GM04504 (cell line): ENCODE measurements at regions not wholly inside any gene's neighbourhood (a gene's known extent, or its start where the extent isn't known, plus 50 kb on each side); places are given as distances from the start of the nearest gene placed in this dataset.
"Not testable (repeated sequence)": the region's sequence is repeated elsewhere in the genome, so short reads cannot be mapped to it uniquely, and the experiment has no call there.

ENCODE experiments used
- DNase-seq: peaks from one replicate; pipeline ENCODE4 v3.0.0-alpha.2; 2012; ENCODE audit warnings: low read depth

DNA sequence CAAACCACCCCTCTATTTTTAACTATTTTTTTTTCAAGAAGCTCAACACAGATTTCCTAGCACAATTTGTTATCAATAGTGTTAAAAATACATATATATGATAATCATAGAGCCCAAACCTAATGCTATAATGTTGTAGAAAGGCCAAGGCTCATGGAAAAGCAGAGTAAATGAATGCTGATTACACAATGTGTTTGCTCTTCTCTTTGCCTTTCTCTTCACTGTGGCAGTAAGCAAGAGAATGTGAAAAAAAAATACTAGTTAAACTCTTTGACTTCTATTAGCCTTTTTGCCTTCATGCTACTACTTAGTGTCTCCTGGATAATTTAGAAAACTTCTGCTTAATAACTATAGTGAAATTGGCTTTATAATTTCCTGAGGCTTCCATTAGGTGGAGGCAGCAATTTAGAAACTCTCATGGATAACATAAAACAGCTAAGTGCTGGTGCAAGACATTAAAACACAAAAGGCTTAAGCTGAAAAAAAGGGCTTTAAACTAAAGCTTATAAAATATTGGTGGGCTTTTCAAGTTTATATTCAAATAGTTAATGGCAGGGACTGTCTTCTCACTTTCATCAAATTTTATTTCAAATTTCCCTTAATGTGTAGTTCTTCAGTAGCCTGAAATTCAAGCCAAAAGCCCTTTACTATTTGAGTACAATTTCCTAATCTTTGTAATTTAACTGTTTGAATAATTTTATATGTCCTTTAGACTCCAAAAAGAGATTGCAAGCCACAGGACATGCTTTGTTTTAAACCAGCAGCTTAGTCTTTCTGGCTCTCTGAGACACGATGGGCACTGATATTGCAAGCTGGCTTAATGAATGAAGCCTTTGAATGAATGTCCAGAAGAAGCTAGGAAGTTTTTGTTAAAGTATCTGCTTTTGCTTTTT lies 2031.8 kb upstream of the CDH6 start:
- no peak for DNase-seq

DNA sequence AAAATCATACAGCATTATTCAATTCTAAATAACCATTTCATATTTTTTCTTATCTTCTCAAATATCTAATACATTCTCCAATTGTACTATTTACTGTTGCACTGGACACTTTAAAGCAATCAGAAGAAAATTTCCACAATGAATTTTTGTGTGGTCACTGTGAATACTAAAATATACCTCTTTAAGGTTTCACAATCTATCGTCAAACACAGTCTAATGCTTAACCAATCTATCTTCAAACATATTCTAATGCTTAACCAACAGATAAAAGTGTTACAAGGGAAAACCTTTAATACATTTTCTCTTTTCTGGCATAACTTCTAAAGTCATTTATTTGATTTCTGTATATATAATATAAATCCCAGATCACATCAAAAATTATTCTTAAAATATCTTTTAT lies 2035.5 kb upstream of the CDH6 start:
- no peak for DNase-seq

DNA sequence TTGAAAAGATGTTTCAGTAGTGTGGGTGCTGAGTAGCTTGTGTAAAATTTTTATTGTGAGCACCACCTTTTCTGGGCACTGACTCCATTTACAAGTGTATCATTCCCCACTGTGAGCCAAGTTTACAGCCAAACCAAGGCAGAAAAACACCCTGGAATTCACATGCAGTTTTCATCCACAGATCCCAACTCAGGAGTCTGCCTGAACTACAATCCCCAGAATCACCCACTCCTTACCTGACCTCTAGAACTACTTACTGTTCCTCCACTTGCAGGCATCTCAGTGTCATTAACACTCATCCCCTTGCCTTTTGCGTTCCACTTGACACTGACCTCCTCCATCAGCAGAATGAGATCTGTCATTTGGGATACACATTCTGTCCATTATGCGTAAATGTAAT lies 2042.6 kb upstream of the CDH6 start:
- DNase-seq = no peak

DNA sequence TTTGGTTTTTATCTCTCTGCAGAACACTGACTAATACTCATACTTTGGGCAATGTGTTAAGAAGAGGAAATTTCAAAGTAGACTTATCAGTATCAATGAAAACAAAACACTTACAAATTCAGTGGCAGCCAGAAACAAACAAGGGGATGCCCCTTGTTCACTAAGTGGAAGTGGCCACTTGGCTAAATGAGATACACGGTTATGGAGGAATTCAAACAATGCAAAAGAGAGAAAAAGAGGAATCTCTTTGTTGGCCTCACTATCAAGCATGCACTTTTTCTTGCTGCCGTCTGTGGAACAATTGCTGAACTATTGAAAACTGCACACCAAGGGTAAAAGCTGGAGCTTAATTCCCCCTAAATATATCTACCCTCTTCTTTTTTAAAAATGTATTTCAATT lies 2044.9 kb upstream of the CDH6 start:
- no peak for DNase-seq

DNA sequence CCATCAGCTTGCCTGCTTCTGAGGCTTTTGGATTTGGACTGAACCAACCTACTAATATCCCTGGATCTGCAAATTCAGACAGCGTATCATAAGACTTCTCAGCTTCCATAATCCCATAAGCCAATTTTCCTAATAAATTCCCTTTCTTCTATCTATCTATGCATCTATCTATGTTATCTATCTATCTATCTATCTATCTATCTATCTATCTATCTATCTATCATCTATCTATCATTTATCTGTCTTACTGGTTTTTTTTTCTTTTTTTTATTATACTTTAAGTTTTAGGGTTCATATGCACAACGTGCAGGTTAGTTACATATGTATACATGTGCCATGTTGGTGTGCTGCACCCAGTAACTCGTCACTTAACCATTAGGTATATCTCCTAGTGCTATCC lies 2045.4 kb upstream of the CDH6 start:
- no peak for DNase-seq

DNA sequence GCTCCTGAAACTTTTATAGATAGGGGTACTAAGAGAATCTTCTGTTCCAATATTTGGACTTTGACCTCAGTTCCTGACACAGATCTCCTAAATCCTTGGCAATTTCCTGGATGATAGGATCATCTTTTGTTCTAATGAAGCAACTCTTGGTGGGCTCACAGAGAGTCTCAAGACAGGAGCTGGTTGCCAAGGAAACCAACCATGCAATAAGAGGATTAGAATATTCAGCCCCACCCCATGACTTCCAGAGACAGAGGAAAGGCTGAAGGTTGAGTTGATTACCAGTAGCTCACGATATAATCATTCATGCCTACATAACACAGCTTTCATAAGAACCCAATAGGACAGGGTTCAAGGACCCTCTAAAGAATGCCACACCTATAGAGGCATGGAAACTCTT lies 2050.2 kb upstream of the CDH6 start:
- DNase-seq = no peak

DNA sequence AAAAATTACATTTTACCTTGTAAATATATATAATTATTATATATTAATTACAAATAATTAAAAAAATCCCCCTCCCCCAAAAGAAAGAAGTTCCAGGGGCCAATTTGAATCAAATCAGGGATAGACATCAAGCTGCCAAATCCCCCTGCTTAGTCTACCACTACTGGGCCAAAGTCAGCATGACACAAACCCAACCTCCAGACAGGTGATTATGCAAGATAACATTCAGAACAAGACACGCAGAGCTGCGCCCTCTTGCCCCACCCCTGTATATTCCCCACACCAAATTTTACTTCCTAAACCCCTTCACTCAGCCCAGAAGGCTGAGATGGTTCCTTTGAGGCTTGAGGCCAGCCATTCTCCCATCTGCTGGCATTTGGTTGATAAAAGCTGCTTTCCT lies 2059.1 kb upstream of the CDH6 start:
- DNase-seq = no peak

DNA sequence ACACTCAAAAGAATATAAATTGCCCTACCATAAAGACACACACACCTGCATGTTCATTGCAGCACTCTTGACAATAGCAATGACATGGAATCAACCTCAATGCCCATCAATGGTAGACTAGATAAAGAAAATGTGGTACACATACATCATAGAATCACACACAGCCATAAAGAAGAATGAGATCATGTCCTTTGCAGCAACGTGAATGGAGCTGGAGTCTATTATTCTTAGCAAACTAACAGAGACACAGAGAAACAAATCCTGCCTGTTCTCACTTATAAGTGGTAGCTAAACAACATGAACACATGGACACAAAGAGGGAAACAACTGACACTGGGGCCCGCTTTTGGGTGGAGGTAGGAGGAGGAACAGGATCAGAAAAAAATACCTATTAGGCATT lies 2062.2 kb upstream of the CDH6 start:
- no peak for DNase-seq

DNA sequence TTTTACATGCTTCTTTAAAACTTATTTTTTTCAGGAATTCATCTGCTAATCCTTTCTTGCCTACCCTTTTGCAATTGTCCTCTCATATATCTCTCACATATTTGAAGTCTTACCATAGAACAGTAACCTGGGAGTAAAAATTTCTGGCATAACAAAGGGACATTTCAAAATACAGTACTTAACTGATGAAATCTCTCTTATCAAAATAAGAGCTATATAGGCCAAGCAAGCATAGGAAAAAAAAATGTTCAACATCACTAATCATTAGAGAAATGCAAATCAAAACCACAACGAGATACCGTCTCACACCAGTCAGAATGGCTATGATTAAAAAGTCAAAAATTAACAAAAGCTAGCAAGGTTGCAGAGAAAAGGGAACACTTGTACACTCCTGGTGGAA lies 2062.7 kb upstream of the CDH6 start:
- no peak for DNase-seq

DNA sequence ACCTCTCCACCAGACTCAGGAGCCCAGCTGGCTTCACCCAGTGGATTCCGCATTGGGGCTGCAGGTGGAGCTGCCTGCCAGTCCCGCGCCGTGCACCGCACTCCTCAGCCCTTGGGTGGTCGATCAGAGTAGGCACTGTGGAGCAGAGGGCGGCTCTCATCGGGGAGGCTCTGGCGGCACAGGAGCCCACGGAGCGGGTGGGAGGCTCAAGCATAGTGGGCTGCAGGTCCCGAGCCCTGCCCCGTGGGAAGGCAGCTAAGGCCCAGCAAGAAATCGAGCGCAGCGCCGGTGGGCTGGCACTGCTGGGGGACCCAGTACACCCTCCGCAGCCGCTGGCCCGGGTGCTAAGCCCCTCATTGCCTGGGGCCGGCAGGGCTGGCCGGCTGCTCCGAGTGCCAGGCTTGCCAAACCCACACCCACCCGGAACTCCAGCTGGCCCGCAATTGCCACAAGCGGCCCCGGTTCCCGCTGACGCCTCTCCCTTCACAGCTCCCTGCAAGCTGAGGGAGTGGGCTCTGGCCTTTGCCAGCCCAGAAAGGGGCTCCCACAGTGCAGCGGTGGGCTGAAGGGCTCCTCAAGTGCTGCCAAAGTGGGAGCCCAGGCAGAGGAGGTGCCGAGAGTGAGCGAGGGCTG lies 2065.8 kb upstream of the CDH6 start:
- DNase-seq = not testable (repeated sequence)

DNA sequence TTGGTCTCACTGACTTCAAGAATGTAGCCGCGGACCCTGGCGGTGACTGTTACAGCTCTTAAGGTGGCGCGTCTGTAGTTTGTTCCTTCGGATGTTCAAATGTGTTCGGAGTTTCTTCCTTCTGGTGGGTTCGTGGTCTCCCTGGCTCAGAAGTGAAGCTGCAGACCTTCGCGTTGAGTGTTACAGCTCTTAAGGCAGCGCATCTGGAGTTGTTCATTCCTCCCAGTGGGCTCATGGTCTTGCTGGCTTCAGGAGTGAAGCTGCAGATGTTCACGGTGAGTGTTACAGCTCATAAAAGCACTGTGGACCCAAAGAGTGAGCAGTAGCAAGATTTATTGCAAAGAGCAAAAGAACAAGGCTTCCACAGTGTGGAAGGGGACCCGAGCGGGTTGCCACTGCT lies 2067.0 kb upstream of the CDH6 start:
- DNase-seq = not testable (repeated sequence)

DNA sequence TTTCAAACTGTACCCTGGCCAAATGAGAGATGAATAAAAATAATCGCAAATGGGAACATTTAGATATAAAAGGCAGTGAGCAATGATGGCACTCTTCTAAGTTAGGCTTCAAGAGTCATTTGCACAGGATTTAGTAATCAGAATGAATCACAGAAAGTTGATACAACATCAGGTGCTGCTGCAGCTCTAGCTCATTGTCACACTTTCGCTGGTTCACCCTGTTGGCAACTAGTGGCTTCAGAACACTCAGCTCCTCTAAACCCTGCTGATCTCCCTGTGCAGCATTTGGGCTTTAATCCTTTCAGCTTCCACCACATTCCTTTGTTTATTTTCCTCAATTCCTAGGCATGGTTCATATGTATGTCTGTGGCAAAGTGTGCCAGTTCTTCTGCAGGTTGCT lies 2071.2 kb upstream of the CDH6 start:
- no peak for DNase-seq

DNA sequence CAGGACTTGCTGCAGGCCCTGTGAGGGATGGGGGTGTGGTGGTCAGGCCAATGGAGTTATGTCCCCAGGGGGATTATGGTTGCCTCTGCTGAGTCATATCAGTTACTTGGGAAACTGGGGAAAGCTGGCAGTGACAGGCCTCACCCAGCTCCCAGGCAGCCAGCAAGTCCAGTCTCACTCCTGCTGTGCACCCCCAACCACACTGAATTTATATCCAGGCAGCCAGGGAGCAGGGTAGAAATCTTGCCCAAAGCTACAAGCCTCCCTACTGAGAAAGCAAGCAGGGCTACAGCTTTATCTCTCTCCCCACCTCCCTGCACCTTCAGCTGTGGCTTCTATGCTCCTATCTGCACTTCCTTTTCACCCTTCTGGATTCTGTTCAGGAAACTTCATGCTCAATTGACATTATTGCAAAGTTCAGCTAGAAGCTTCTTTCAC lies 2076.0 kb upstream of the CDH9 start:
- no peak for DNase-seq

DNA sequence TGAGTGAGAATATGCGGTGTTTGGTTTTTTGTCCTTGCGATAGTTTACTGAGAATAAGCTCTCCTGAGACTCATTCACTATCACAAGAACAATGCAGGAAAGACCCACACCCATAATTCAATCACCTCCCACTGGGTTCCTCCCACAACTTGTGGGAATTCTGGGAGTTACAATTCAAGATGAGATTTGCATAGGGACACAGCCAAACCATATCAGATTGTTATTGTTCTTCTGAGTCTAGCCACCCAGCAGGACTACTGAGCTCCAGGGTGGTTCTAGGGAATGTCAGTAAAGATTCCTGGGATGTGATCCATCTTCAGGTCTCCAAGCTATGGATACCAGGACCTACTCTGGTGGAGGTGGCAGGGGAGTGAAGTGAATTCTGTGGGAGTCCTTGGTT lies 2075.1 kb upstream of the CDH9 start:
- no peak for DNase-seq

DNA sequence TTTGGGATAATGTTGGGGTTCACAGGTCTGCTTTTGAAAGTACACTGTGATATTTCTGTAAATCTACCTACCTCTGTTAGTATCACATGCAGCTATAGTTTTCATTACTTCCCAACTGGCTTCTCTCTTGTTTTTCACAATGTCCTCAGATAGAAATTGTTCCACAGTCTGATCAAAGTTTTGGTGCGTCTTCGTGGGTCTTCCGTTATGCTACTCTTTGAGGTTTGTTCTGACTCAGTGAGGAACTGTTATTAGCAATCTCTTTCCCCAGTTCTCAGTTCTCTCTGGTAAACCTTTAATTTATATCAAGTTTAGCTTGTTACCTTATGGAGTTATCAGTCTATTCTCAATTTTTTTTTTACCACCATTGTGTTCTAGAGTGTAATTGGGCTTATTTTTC lies 2061.2 kb upstream of the CDH9 start:
- no peak for DNase-seq

DNA sequence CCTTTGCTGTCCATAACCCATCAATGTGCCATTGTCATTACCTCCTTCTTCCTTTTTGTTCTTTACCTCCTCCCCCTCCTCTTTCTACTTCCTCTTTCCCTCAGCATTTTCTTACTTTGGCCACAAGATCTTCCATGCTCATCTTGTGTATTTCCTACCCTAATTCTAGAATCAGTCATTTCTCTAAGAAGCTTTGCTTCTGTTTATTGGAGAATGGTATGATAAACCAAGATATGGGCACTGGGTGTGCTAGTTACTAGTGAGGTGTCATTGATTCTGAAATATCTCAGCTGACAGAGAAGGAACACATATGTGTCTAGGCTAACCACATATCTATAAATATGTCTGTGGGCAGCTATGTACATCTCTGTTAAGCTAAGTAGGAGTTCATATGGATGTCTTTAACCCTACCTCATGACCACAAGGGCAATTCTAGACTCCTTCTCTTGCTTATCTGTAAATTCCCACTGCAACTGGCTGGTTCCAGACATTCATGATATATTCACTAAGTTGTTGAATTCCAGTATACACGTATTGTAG lies 2051.3 kb upstream of the CDH9 start:
- DNase-seq = no peak

DNA sequence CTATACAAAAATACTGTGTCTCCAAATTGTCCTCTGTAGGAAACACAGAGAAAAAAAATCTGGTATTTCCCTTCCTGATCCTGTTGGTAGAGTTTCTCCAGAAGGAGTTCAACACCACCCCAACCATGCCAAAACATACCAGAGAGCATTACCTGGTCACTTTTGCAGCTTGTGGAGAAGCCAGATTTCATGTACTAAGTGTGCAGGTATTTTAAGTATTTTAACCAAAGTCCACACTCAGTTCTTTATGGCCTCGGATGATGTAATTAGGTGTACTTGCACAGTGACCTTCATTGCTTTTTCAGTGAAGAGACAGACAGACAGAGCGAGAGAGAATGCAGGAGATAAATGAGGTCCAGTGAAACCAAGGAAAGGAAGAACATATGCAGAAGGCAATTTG lies 2046.8 kb upstream of the CDH9 start:
- DNase-seq = no peak

DNA sequence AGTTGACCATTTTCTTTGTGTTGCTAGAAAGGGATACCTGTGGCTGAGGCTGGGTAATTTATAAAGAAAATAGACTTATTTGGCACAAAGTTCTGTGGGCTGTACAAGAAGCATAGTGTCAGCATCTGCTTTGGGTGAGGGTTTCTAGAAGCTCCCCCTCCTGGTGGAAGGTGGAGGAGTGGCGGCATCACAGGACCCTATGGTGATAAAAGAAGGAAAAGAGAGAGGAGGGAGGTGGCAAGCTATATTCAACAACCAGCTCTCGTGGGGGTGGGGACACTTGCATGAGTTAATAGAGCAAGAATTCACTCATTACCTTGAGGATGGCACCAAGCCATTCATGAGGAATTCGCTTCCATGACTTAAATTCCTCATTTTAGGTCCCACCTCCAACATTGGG lies 2041.4 kb upstream of the CDH9 start:
- DNase-seq = no peak

DNA sequence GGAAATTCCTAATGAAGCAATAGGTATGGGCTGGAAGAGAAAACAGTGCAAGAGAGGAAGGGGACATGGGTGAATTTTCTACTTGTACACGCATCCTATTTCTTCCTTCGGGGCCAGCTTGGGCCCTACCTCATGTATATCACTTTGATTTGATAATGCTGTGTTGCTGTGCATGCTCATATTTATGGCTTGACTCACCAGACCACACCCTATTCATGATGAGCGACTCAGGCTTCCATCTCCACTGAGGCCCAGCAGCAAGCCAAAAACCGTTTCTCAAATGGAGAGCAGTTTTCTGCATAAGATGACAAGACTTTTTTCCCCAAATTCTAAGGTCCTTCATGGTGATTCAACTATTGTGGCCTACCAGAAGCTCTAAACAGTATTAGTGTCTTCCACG lies 2039.1 kb upstream of the CDH9 start:
- DNase-seq = no peak

DNA sequence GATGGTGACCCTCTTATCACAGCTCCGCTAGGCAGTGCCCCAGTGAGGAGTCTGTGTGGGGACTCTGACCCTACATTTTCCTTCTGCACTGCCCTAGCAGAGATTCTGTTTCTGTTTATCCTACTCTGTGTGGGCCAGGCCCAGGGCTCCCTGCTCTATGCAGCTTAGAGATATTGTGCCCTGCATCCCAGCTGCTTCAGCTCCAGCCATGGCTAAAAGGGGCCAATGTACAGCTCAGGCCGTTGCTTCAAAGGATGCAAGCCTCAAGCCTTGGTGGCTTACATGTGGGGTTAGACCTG lies 2030.7 kb upstream of the CDH9 start:
- no peak for DNase-seq

DNA sequence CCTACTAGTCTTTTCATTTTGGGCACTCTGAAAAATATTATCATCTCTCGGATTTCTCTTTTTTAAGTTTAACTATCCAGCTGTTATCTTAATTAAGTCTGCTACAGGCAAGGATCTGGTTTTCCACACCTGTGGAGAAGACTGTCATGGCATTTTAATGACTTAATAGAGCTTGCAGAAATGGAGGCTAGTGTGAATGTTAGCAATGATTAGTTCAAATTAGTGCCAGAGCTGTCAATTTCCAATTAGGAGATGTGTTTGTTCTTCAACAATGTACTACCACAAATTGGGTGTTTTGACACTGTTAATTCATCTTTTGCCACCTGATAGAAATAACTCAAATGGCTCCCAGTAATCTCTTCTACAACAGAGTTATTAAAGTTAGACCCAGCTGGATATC lies 2023.0 kb upstream of the CDH9 start:
- no peak for DNase-seq

DNA sequence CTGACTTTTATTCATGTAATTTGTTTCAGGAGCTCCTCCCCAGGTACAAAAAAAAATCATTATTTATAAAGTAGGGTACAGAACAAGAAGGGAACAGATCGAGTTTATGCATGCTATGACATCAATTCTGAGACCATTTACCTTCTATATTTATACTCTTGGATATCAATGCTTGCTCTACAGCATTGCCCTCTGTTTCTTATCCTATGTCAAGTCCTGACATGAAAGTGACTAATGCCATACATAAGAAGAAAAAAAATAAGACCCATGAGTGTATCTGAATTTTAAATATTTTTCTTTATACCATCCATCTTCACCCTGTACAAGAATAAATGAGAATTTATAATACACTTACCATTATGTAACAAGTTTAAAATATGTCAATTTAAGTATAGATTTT lies 2016.3 kb upstream of the CDH9 start:
- DNase-seq = no peak

DNA sequence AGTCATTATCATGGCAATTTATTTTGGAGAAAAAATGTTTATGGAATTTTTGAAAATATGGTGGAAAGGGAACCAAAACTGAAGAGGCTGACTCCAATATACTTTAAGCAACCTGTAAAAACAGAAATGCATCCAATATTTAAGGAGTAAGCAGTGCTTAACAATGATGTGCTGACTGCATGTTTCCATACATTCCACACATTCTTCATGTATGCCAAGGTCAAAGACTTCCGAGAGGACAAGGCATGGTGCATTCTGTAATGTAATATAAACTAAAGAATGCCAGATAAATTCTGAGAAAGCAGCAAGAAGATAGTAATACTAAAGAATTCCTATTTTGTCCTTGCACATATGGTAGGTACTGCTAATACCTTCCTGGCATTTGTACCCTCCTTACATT lies 2015.9 kb upstream of the CDH9 start:
- DNase-seq = no peak

DNA sequence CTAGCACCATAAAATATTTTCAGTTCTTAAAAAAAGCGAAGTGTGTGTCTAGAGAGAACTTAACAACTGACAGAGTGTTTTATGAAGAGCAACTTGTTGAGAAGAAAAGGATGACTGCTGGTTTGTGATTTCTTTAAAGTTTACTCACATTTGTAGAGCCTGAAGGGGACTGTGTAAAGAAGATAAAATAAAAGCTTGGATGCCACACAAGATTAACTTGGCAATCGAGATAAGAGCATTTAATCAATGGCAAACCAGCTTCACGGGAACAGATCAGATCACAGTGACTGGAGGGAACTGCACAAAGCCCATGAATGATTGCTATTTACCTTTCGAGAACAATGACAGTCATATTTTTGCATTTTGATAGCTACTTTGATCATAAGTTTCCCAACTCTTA lies 2013.1 kb upstream of the CDH9 start:
- no peak for DNase-seq
